Panc1 (cell line): ENCODE measurements at regions not wholly inside any gene's neighbourhood (a gene's known extent, or its start where the extent isn't known, plus 50 kb on each side); places are given as distances from the start of the nearest gene placed in this dataset.

Experiments used
- ATAC-seq: fragments of 200-7000 bp; cut with Tn5 transposase; 2 replicates; pipeline ENCODE4 v1.9.1; 2020; ENCODE audit warnings: mild to moderate bottlenecking, moderate library complexity
- BruUV-seq: library from RNA; stranded (reverse); fragments of 400-500 nt; replicated peaks from 2 replicates; lab custom pipeline; 2021; lab: Mats Ljungman, UMichigan
- CTCF ChIA-PET: fragments of 300-600 bp; sonication (Branson Sonifier 250); formaldehyde crosslinking; loops from one replicate; lab custom pipeline; 2022; ENCODE audit warnings: antibody characterized with exemption; lab: Charles Lee
- POLR2A ChIA-PET: fragments of 300-600 bp; sonication (Branson Sonifier 250); formaldehyde crosslinking; loops from one replicate; lab custom pipeline; 2022; ENCODE audit warnings: antibody characterized with exemption; lab: Charles Lee
- DNase-seq: peaks from one replicate; pipeline ENCODE4 v3.0.0-alpha.2; 2010; ENCODE audit warnings: low read depth, low spot score
- H3K27ac ChIP-seq: 2 replicates; pipeline ENCODE4 v1.5.1; 2011; ENCODE audit warnings: mild to moderate bottlenecking, low read length, inconsistent platforms
- H3K27me3 ChIP-seq: fragments of 200-500 bp; sonication (Bioruptor generic); 2 replicates; pipeline ENCODE4 v1.6.0; 2014; ENCODE audit warnings: low read length, inconsistent platforms; ENCODE audit not compliant: control insufficient read depth, insufficient read depth
- H3K36me3 ChIP-seq: fragments of 200-500 bp; sonication (Bioruptor generic); 2 replicates; pipeline ENCODE4 v1.5.1; 2014; ENCODE audit warnings: inconsistent platforms, mild to moderate bottlenecking, low read length, moderate library complexity; ENCODE audit not compliant: control insufficient read depth, insufficient read depth
- H3K4me1 ChIP-seq: 2 replicates; pipeline ENCODE4 v1.5.1; 2011; ENCODE audit warnings: inconsistent platforms, mild to moderate bottlenecking, low read length, moderate library complexity; ENCODE audit not compliant: control insufficient read depth, insufficient read depth
- H3K4me3 ChIP-seq, 2 experiments: 2 replicates each; pipeline ENCODE4 v1.5.1; 2011 to 2012; ENCODE audit warnings: low read depth in 2 of 2, low read length in 2 of 2, mild to moderate bottlenecking in 2 of 2, inconsistent platforms in 1 of 2, moderate library complexity in 1 of 2
- H3K9me3 ChIP-seq: fragments of 200-500 bp; sonication (Bioruptor generic); 2 replicates; pipeline ENCODE4 v1.5.1; 2014; ENCODE audit warnings: low read depth, mild to moderate bottlenecking, inconsistent platforms, low read length, moderate library complexity; ENCODE audit not compliant: control insufficient read depth, insufficient read depth
- POLR2AphosphoS5 ChIP-seq: IDR thresholded peaks from 2 replicates; pipeline ENCODE4 v1.6.1; 2012; ENCODE audit warnings: mild to moderate bottlenecking, low read depth, low read length, moderate library complexity
- SIN3A ChIP-seq: IDR thresholded peaks from 2 replicates; pipeline ENCODE4 v1.6.1; 2012; ENCODE audit warnings: low read depth, mild to moderate bottlenecking, low read length, moderate library complexity, borderline replicate concordance; ENCODE audit not compliant: insufficient read depth
- TCF7L2 ChIP-seq: IDR thresholded peaks from 2 replicates; pipeline ENCODE4 v1.6.1; 2011; ENCODE audit warnings: mild to moderate bottlenecking, low read depth, low read length, inconsistent platforms
- in situ Hi-C: cut with HindIII; loops from 2 replicates; pipeline ENCODE4 v1.10.0; 2016; ENCODE audit warnings: low sequenced_read_pairs, low pct_unique_long_range_greater_than_20kb
- intact Hi-C: fragments of 100-400 bp; cut with micrococcal nuclease; formaldehyde crosslinking; loops from one replicate; pipeline ENCODE4 v1.10.0; 2022; ENCODE audit not compliant: unreplicated experiment
- TF ChIP-seq, protein P1 (sequence below), 2 experiments: IDR thresholded peaks; 2 replicates each; pipeline ENCODE4 v1.6.1; 2011 to 2012; ENCODE audit warnings: low read depth in 2 of 2, control low read depth in 1 of 2, low read length in 1 of 2, mild to moderate bottlenecking in 1 of 2, moderate library complexity in 1 of 2; ENCODE audit not compliant: insufficient read depth in 1 of 2
- TF ChIP-seq, protein P2 (sequence below): fragments of 450-650 bp; IDR thresholded peaks from 2 replicates; pipeline ENCODE4 v1.5.1; 2017; ENCODE audit warnings: mild to moderate bottlenecking

DNA sequence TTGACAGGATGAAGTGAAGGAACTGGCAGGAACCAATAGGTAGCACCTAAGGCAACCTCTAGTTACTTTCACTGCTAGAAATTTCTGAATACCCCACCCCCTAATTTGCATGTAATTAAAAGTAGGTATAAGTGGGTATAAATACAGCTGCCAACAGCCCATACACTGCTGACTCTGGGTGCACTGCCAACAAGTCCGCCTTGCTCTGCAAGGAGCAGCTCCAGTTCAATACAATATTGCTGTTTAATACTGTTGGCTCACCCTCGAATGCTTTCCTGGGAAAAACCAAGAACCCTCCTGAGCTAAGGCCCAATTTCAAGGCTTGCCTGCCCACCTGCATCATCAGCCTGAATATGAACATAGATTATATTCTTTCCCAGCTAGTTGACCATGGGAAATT is 981.9 kb downstream of the ADGRL2 start:
- Histone ChIP-seq H3K4me3 (peak overlapping the region; percentile 4 to 7; a peak in 1 of 4 replicates), H3K4me1 (no peaks in the 10 kb centered on the region), H3K27me3 (no peaks in the 10 kb centered on the region), H3K36me3 (no peaks in the 10 kb centered on the region), H3K9me3 (peaks cover 4% of the 10 kb centered on the region; the same call in 1 of the 2 replicates), H3K27ac (no peak overlapping the region)
- intact Hi-C loops, result no loop called here
- no peak for TF ChIP-seq TCF7L2
- TF ChIP-seq, protein P1, sequence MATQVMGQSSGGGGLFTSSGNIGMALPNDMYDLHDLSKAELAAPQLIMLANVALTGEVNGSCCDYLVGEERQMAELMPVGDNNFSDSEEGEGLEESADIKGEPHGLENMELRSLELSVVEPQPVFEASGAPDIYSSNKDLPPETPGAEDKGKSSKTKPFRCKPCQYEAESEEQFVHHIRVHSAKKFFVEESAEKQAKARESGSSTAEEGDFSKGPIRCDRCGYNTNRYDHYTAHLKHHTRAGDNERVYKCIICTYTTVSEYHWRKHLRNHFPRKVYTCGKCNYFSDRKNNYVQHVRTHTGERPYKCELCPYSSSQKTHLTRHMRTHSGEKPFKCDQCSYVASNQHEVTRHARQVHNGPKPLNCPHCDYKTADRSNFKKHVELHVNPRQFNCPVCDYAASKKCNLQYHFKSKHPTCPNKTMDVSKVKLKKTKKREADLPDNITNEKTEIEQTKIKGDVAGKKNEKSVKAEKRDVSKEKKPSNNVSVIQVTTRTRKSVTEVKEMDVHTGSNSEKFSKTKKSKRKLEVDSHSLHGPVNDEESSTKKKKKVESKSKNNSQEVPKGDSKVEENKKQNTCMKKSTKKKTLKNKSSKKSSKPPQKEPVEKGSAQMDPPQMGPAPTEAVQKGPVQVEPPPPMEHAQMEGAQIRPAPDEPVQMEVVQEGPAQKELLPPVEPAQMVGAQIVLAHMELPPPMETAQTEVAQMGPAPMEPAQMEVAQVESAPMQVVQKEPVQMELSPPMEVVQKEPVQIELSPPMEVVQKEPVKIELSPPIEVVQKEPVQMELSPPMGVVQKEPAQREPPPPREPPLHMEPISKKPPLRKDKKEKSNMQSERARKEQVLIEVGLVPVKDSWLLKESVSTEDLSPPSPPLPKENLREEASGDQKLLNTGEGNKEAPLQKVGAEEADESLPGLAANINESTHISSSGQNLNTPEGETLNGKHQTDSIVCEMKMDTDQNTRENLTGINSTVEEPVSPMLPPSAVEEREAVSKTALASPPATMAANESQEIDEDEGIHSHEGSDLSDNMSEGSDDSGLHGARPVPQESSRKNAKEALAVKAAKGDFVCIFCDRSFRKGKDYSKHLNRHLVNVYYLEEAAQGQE (IDR thresholded peaks at IDR 0.05; ENCODE audit: insufficient read depth in 1 of 2, low read depth in 2 of 2, low read length in 1 of 2), result no peak
- TF ChIP-seq SIN3A, result no peak
- no peak for TF ChIP-seq POLR2AphosphoS5
- CTCF ChIA-PET, result no interaction called here
- DNase-seq (no peak), ATAC-seq (no peak)
- POLR2A ChIA-PET, result no interaction called here
- in situ Hi-C loops, result no loop called here
- BruUV-seq, result no TSS peak

DNA sequence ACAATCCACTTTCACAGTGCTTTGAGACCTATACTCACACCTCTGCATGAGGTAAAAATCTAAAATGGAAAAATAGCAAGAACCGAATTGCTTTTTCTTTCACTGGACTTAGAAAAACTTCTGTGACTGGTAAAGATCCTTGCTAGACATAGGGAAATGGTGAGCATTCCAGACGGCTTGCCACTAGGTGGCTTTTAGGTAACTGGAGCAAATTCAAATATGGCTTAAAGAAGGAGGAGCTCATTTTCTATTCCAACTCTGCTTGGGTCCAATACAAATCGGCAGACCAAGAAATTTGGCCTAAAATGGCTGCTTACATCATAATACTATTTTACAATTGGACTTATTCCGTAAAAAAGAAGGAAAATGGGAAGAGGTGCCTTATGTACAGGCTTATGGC is 977.9 kb downstream of the ADGRL2 start:
- Histone ChIP-seq H3K4me3 (no peak overlapping the region), H3K9me3 (no peaks in the 10 kb centered on the region), H3K27ac (no peak overlapping the region), H3K4me1 (no peaks in the 10 kb centered on the region), H3K27me3 (no peaks in the 10 kb centered on the region), H3K36me3 (no peaks in the 10 kb centered on the region)
- ChIA-PET POLR2A (no interaction called here), CTCF (interaction anchor here (0.6 kb wide), 1 partner anchor 109 kb away, joined by 4 read pairs; no protein-coding TSS in a partner anchor)
- TF ChIP-seq POLR2AphosphoS5 (no peak), TCF7L2 (no peak)
- TF ChIP-seq, protein P2, sequence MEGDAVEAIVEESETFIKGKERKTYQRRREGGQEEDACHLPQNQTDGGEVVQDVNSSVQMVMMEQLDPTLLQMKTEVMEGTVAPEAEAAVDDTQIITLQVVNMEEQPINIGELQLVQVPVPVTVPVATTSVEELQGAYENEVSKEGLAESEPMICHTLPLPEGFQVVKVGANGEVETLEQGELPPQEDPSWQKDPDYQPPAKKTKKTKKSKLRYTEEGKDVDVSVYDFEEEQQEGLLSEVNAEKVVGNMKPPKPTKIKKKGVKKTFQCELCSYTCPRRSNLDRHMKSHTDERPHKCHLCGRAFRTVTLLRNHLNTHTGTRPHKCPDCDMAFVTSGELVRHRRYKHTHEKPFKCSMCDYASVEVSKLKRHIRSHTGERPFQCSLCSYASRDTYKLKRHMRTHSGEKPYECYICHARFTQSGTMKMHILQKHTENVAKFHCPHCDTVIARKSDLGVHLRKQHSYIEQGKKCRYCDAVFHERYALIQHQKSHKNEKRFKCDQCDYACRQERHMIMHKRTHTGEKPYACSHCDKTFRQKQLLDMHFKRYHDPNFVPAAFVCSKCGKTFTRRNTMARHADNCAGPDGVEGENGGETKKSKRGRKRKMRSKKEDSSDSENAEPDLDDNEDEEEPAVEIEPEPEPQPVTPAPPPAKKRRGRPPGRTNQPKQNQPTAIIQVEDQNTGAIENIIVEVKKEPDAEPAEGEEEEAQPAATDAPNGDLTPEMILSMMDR, result peak; percentile 53; the same call in 1 of the 2 replicates
- TF ChIP-seq, protein P1 (IDR thresholded peaks at IDR 0.05; ENCODE audit: insufficient read depth in 1 of 2, low read depth in 2 of 2, low read length in 1 of 2), result no peak
- ATAC-seq (no peak), DNase-seq (no peak)
- intact Hi-C loops, result no loop called here
- in situ Hi-C loops, result no loop called here
- no TSS peak for BruUV-seq
